Islet precursor cell (in vitro differentiated cells): ENCODE measurements at regions not wholly inside any gene's neighbourhood (a gene's known extent, or its start where the extent isn't known, plus 50 kb on each side); places are given as distances from the start of the nearest gene placed in this dataset.
A peak's percentile ranks its signal among the peaks of the same experiment; 100 is the strongest.

Experiments
- DNase-seq: peaks from one replicate; pipeline ENCODE4 v3.0.0-alpha.2; 2018

DNA sequence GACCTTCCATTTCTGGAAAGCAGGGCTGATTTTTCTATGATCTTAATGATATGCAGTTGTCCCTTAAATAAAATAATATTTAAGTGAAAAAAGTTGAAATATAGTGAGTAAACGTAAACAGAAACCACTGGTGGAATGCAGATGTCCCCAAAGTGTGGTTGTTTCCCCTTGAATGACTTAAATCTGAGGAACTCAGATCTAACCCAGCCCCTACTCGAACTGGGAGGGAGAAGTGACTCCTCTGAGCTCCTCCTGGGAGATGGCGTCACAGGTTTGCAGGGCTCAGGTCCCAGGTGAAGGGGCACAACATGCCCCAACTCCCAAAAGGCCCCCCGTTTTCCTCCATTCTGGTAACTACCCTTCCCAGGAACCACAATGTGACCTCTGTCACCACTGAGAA, 142.8 kb downstream of the IRF8 start:
- no peak for DNase-seq

DNA sequence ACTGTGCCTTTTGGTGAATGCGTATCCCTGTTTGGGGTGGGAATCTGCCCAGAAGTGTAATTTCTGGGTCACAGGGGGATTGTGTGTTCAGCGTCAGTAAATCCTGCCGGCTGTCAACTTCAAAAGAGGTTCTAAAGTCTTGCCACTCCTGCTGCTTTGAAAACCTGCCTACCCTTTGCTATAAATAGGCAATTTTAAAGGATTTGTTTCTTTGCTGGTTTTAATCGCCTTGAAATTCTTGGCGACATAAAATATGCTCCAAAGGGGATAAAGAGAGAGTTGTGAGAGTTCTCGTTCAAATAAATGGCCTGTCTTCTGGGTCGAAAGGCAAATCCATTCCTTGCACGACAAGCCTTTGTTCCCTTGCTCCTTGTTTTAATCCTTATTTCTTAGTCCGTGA, 143.4 kb downstream of the IRF8 start:
- no peak for DNase-seq

DNA sequence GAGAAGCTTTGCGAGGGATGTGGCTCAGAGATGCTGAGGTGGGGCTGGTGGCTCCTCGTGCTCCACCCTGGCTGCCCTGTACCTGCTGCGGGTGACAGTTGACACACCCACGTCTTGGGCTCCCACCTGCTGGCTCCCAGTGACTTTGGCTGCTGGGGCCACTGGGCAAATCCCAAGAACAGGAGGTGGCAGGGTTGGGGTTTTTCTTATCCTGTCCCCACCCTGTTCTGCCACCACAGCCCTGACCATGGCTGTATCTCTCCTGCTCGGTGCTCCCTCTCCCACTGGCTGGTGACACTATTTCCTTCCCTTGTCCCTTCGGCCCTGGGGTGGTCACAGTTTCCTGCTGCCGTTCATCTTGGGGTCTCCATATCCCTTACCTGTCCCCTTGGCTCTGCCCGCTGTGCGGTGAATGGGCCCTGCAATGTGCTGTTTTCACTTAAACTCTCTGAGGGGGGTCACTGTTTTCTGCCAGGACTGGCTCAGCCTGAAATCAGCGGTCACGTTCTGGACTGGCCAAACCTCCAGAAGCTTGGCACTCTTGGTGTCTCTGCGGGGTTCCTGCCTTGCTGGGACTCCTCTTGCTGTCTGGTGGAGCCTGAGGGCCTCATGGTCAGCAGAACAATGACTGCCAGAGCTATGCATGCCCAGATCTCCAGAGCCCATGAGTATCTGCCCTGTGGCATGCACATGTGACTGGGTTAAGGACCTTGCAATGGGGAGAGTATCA, 144.2 kb downstream of the IRF8 start:
- no peak for DNase-seq

DNA sequence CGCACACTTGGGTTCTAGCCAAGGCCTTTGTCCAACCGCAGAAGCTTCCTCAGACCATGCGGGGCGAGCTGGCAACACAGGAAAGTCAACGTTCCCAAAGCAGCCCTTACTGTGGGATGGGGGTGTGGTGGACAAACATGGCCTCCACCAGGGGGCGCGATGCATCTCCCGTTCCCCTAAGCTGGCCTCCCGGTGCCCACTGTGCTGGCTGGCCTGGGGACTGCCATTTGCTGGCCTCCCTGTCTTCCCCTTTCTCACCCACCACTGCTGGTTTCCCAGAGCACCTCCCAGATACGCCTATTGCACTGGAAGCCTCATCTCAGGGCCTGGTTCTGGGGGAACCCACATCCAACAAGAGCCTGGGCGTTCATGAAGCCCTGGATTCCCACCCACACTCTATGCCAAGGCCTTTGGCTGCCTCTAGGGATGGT, 145.3 kb downstream of the IRF8 start:
- DNase-seq = peak; percentile 78

DNA sequence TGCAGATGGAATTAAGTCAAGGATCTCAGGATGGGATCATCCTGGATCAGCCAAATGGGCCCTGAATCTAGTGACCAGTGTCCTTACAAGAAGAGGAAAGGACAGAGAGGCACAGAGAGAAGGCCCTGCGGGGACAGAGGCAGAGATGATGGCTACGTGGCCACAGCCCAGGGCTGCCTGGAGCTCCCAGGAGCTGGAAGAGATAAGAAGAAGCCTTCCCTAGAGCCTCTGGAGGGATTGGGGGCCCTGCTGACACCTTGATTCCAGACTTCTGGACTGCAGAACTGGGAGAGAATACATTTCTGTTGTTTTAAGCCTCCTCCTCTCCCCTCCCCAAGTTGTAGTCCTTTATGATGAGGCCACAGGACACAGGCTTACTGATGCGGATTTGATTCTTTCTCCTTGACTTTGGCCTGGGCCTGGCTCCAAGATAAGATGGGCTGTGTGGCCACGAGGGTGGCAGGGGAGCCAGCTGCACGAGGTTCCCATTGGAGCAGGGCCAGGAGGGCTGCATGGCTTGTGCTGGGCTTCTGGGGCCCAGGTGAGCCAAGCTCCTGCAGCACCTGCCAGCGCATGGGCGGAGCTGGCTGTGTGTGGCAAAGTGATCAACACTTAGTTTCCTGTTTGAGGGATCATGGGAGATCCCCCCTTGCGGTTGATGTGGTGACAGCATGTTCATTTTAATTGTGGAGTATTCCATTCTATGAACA, 146.1 kb downstream of the IRF8 start:
- no peak for DNase-seq

DNA sequence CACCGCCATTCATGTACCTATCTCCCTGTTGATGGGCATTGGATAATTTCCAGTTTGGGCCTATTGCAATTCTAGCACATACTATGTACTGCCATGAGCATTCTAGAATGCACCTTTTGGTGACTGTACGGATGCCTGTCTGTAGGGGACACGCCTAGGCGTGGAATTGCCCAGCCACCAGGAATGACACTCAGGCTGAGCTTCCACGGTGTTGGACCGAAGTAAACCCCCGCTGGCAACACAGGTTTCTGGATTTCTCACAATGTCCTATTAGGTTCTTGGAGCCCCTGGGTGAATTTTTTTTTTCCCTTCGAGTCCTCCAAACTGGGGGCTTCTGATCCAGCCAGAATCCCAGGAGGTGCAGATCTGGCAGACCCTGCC, 146.6 kb downstream of the IRF8 start:
- DNase-seq = no peak

DNA sequence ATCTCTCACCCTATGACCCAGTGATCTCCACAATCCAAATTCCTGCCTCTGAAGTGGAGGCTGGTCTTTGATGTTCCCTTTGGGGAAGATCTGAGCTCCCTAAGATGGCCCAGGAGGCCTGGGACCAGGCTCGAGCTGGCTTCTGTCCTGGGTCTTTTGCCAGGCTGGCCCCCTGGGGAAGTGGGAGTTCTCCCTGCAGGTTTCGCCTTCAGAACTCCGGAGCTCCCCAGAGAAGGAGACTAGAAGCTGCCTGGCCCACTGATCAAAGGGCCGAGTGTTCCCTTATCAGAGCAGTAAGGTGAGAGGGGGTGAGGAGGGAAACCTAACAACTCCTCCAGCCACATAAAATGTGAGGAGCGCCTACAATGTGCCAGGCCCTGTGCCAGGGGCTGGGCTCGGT, 147.1 kb downstream of the IRF8 start:
- no peak for DNase-seq

DNA sequence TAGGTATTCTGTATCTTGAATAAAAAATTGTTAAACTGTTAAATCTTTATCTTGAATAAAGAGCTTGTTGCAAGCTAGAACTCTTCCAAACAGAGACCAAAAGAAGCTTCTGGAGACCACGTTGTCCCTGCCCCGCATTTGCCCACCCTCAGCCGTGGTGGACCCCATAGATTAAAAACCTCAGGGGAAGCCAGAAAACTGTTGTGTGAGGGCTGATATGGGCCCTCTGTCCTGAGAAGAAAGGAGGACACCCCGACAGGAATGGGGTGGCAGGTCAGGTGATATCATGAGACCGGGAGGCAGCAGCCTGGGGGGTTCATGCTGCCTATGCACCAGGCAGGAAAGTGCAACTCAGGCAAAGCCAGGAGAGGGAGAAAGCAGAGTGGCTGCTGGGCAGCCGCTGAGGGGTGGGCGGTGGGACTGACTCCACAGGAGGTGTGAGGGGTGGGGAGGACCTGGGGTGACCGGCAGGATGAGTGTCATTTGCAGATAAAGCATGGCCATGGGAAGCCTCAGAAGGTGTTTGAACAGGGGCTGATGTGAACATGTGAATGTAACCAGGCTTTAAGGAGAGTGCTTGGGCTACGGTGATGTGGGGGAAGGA, 147.8 kb downstream of the IRF8 start:
- DNase-seq = no peak

DNA sequence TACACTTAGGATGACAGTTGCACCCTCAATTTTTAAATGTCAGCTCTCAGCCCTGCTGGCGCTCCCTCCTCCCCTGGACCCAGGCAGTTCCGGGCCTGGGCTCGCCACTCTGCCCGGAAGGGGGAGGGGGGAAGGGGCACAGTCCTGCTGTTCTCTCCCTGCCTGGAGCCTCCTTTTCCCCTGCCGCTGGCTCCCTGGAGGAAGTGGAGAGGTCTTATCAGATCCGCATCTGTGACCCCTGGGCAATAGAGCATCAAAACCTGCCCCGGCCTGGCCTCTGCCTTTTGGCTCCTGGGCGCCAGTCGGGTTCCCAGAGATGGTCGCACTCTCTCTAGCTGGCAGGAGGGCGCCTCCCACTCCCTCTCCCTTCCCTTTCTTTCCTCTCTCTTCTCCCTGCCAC, 149.3 kb downstream of the IRF8 start:
- DNase-seq = no peak

DNA sequence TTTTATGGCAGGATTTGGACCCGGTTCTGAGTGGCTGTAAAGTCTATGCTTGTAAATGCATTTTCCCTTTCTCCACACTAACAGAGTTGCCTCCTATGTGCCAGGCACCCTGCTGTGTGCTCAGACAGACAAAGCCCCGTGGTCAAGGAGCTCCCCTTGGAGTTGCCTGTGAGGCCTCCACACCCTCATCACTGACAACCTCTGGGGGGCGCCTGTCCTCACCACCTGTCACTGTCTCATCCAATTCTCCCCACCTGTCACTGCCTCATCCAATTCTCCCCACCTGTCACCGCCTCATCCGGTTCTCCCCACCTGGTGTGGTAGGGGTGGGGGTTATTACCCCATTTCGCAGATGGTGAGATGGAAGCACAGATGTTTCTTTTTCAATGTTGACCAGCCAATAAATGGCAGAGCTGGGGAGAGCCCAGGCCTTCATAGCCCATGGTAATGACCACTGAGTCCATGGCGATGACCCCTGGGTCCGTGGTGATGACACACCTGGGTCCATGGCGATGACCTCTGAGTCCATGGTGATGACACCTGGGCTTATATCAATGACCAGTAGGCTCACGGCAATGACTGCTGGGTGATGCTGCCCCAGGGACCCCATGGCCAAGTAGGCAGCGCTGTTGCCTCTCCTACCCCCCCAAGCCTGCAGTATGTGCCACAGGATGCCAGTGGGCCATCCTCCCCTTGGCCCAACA, 150.1 kb downstream of the IRF8 start:
- DNase-seq = no peak

DNA sequence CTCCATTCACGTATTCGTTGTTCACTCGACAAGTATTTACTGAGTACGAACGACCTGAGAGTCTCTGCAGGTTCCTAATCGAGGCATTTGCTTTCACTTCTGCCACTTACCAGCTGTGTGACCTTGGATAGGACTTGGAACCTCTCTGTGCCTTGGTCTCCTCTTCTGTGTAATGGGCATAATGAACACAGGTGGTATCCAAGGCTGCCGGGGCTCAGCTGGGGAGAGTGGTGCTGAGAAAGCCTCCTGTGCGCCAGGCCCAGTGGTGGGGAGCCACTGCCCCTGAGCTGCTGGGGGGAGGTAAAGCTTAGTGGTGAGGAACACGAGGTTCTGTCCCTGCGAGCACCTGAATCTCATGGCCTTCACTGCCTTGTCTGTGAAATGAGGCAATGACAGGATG, 150.7 kb downstream of the IRF8 start:
- DNase-seq = no peak

DNA sequence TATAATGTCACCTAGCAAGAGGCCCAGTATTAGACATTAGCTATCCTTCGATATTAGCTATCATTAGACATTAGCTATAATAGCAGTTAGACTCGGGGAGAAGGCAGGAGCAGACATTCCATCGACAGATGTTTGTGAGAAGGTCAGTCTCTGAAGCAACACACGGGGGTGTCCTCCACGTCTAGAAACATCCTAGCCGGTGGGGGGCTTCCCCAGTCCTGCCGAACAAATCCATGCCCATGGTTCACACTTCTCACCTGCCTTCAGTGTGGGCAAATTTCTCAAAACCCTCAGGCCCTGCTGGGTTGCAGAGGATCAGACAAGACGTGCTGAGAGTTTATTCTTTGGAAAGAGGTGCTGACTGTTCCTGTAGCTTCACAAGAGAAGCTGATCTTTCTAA, 151.1 kb downstream of the IRF8 start:
- DNase-seq = no peak

DNA sequence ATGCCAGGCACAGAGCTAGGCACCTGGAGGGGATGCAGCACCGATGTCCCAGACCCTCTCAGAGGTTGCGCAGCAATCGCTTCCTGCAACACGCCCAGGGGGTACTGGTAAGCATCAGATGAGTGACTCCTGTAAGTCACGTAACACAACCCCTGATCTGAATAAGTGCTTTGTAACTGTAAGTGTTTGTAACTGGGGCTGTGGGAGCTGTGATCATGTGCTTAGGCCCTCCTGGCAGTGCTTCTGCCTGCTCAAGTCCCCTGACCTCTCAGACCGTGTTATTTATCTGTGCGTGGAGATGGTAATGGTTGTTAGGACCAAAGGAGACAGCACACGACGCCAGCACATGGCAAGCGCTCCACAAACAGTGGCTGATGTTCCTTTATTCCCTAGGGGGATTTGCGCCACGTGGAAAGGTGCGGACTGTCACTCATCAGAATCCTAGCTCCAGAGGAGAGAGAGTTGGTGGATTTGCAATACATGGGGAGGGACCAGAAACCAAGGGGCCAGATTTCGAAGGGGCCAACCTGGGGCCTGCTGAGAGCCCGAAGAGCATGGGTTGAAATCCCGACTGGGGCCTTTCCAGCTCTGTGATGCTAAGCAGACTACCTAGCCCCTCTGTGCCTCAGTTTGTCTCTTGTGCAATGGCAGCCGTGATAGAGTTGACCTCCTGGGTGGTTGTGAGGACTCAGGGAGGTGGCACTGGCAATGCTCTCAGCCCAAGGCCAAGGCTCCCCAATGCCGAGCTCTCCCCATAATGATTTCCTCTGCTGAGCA, 151.8 kb downstream of the IRF8 start:
- DNase-seq = no peak

DNA sequence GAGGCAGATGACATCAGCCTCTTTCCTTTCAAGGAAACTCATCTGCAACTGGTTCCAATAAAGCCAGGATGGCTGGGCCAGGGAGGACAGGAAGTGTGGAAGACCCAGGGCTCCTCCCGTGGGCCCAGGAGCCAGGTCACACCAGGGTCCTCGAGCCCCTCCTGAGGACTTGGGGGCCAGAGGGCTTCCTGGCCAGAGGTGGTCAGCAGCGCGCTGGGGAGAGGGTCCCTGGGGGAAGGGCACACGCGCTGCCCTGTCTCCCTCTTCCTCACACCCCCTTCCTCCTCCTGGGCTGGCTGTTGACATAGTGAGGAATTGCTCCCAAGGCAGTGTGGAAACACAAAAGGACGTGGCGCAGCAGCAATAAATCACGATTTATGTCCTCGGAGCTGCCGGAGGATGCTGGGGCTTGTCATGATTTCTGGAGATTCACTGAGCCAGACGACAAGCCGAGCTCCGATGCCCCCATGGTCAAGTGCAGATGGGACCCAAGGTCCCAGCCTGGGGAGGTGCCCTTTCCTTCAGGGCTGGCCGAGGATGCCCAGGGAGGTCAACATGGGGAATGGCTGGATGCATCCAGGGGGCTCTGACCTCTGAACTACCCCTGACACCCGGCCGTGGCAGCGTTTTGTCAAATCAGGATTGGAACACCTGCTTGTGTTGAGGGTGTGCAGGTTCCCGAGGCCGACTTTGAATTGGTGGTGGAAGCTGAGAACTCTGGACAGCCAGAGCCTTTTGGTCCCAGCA, 152.6 kb downstream of the IRF8 start:
- no peak for DNase-seq

DNA sequence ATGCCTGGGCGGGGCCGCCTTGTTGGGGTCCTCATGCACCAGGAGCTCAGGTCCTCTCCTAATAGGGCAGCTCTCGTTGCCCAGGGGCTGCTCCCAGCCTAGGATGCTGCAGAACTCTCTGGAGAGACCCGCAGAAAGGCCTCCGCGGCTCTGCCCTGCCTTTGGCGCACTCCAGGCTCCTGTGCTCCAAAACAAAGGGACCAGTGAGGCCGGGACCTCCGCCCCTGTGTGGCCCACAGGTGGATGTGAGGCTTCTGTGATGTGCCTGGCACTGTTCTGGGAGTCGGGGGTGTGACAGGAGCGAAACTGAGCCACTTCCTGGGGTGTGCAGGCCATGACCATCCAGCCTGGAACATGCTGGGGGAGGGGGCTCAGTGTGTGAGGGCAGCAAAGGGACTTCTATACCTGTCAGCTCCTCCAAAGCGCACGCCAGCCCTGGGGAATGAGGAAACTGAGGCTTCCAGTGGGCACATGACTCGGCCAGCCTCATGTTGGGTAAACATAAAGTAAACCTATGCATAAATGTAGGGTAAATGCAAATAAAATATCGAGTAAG, 153.2 kb downstream of the IRF8 start:
- DNase-seq = no peak

DNA sequence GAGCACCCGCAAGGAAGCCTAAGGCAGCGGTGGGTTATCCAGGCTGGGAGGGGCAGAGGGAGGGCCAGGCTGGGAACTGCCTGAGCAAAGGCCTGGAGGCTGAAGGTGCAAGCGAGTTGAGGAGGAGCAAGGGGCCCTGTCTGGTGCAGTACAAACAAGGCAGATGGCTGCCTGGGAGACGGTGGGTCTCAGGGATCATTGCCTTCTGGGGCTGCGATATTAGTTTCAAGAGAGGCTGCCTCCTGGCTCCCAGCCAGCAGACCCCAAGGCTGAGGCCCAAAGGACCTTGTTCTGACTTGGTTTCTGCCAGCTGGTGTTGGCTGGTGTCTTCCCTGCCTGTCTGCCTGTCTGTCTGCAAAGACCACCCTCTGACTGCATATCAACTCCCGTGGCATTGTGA, 154.0 kb downstream of the IRF8 start:
- no peak for DNase-seq

DNA sequence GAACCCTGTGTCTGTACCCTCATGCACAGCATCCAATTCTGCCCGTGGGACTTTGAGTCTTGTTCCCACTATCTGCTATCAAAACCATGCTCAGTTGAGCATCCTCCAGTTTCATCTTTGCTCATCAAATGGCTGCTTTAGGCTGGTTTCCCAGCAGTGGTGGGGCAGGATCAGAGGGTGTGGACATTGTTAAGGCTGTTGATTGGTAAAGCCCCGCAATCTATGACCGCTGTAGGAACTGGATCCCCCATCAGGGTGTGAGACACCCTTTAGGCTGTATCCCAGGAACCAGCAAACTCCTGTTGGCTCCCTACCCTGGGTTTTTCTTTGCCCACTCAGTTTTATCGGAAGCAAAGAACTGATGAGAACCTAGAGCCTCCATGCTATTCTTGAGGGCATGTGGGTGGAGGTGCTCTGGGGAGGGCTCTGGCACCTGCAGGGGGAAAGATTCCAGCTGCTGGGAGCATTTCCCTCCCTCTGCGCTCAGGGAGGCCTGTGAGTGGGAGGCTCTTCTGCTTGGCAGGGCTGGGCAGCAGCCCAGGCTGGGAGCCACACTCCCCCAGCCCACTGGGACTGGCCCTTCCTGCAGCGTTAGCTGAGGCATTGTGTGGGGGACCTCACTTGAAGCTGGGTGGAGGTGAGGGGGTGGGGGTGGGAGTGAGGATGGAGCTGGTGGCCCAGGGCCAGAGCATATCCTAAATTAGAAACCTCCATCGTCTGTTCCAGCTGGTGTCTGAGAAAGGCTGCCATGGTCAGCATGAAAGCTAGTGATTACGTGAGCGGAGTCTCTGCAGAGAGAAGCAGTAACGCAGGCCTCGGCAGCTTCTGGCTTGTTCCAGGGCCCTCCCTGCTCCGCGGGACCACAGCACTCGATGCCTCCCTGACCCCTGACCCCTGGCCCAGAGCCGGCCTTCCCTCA, 160.6 kb downstream of the IRF8 start:
- no peak for DNase-seq

DNA sequence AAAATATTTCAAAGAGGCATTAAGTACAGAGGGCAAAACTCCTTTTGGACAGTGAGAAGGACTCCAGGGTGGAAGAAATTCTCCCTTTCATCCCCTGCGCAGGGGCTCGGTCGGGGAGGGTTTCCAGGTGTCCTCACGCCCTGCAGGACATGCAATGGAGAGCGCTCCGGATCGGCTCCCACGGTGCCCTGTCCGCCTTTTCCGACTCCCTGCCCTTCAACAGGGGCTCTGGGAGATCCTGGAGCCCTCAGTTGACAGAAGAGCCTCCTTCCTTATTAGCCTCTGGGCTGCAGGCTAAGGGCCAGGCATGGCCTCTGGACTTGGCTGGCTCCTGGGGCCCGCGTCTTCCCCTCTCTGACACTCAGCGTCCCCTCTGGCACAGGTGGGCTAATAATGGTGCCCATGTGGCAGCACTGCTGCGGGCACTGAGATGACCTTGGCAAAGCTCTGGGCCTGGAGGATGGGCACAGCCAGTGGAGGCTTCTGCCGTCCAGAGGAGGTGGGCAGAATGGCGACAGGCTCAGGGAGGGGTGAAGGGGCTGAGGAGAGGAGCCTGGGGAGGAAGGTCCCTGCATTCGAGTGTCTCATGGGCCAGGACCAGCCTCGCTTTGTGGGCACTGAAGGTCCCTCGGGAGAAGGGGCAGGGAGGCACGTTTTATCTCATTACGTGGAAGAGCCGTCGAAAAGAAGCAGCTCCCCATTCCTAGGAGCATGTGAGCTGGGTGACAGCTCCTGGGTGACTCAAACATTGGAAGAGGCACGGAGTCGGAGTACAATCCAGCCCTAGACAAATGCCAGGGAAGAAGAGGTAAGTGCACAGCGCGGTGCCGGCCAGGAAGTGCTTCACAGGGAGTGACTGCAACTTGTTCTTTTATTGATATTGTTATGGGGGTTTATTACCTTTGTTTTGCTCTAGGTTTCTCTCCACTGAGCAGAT, 161.7 kb downstream of the IRF8 start:
- DNase-seq = no peak

DNA sequence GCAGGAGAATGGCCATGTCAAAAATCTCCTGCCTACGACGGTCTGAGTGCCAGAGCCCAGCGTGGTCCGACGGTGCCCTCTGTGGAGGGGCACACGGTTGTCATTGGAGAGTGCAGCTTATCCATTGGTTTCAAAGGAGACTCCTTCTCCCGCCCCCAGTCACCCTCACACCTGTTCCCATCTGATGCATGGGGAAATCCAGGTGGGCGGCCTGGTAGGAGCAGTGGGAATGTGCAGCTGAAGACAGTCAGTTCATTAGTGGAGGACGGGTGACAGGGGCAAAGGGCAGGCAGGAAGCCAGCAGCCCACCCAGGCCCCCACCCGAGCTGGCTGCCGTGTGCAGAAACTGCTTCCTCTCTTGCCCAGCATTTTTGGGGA, 162.3 kb downstream of the IRF8 start:
- DNase-seq = no peak

DNA sequence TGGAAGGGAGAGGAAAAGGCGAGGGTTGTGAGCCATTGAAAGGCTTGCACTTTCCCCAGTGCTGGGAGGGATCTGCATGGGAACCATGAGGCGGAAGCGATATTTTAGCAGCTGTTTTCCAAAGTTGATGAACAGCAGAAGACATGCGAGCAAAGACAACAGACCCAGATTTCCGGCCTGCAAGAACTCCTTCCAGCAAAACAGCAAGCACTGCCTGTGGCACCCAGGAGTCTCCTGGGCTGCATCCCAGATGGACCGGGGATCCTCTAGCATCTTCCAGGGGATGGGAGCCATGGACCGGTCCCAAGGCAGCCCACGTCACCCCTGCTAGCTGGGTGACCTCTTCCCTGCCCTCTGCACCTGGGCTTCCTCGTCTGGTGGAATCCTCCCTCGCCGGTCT, 162.8 kb downstream of the IRF8 start:
- DNase-seq = no peak
